Kidney capillary endothelial cell (primary cell): ENCODE measurements at regions not wholly inside any gene's neighbourhood (a gene's known extent, or its start where the extent isn't known, plus 50 kb on each side); places are given as distances from the start of the nearest gene placed in this dataset.
"Not testable (repeated sequence)": the region's sequence is repeated elsewhere in the genome, so short reads cannot be mapped to it uniquely, and the experiment has no call there.

Source experiments
- DNase-seq: peaks from one replicate; pipeline ENCODE4 v3.0.0-alpha.2; 2018; ENCODE audit warnings: low spot score

DNA sequence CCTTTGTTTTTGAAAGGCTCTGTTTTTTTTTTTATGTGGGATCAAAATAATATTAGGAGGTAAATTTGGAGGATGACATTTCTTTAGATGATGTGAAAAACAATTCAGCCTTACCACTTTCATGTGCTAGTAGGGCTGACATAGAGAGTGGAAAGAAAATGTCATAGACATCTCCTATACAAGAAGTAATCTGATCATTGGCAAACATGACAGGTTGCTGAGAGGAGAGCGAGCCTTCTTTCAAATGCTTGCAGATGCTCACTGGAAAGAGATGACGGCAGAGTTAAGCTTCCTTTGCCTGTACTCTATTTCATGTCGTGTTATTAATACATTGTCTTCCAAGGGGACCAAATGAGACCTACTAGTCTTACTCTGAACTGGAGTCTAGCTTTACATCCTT, 160.1 kb upstream of the DAP start:
- no peak for DNase-seq

DNA sequence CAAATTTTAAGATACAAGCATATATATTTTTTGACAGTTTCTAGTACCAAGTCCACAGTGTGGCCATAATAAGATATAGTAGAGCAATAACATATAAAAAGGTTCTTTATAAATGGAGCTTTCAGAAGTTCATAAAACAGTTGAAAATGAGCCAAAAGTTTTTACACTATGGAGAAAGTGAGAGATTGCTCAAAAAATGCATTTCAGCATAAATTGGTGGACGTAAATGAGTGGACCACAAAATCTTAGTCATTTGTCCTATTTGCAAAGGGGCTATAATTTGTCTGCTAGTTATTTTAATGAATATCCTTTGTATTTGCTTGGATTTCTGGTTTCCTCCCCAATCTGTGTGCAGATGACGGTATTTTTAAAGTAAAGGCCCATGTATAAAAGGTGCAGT, 159.4 kb upstream of the DAP start:
- no peak for DNase-seq

DNA sequence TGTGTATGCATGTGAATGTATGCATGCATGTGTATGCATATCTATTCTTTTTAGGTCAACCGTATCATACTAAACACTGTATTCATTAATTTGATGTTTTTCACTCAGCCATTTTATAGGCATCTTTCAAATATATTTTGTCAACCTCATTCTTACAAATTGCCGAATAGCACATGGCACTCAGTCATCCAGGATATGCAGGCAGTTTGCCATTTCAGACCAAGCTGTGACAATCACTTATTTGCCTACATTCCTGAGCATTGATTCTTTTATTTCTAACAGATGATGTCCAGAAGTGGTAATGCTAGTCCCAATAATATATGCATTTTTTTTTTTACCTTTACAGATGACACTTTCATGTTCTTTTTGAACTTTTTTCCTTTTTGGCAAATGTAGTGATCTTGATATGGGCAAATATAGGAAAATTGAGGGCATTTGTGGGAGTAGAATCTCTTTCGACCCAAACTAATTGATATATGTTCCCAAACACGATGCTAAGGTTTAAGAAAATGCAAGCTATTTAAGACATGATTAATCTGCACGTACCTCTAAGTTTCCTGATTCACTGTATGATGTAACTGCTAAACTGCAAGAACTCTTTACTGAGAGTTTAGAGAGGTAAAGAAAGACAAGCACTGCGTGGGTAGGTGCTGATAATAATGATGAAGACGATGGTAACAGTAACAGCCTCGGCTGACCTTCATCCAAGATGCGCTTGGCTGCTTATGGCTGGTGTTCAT, 153.9 kb upstream of the DAP start:
- no peak for DNase-seq

DNA sequence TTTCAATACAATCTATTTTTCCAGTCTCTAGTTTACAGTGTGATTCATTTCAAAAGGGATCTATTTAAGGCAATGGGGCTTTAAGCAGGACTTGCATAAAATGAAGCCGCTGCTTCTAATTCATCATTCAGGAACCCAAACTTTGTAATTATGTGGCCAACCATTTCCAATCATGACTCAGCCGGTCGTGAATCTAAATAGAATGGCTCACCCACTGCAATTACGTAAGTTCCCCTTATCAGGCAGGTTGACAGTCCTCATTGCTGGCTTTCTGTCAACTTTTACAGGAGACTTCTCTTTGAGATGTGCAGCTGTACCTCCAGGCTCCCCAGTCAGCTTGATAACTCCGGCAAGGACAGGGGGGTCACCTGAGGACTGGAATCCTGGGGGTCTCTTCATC, 152.8 kb upstream of the DAP start:
- DNase-seq, result peak; percentile 31

DNA sequence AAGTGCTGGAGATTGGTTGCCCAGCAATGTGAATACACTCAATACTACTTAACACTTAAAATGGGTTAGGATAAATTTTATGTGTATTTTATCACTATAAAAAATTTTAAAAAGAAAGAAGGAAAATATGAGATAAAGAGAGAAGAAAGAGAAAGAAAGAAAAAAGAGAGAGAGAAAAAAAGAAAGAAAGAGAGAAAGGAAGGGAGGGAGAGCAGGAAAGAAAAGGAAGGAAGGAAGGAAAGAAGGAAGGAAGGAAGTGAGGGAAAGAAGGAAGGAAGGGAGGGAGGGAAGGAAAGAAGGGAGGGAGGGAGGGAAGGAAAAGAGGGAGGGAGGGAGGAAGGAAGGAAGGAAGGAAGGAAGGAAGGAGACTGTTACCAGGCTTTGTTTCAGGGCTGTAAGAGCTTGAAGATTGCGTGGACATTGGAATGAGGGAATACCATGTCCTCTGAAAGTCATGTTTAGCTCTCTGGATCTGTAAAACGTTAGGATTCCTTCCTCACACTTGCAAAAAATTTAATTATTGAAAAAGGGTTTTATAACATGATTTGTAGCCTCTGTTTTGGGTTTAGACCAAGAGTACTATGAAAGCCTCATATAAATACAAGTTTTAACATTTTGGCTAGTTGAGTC, 152.3 kb upstream of the DAP start:
- DNase-seq, result no peak

DNA sequence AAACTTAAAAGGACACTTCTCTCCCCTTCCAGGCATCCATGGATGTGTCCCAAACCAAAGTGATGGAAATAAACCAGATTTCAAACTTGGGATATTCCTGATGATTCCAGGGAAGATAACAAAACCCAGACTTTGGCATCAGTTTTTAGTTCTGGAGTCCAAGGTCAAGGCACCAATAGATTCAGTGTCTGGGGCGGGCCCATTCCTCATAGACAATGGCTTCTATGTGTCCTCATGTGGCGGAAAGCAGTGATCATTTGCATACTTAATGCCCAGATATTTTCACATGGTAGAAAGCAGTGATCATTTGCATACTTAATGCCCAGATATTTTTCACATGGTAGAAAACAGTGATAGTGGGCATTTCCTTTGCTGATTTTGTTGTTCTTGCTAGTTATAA, 151.4 kb upstream of the DAP start:
- DNase-seq, result no peak

DNA sequence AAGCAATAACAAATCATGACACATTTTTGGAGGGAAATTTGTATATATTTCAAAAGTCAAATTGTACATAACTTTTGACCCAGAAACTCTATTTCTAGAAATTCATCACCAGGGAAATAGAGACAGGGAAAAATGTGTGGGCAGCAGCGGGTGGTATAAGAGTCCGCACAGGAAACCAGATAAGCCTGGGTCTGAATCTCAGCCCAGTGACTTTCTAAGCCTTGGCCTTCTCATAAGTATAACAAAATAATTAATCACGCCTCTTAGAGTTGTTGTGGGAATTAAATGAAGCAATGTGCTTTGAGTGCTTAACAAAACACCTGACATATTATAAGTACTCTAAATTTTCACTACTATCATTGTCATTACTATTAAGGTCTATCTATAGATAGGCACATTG, 149.2 kb upstream of the DAP start:
- no peak for DNase-seq

DNA sequence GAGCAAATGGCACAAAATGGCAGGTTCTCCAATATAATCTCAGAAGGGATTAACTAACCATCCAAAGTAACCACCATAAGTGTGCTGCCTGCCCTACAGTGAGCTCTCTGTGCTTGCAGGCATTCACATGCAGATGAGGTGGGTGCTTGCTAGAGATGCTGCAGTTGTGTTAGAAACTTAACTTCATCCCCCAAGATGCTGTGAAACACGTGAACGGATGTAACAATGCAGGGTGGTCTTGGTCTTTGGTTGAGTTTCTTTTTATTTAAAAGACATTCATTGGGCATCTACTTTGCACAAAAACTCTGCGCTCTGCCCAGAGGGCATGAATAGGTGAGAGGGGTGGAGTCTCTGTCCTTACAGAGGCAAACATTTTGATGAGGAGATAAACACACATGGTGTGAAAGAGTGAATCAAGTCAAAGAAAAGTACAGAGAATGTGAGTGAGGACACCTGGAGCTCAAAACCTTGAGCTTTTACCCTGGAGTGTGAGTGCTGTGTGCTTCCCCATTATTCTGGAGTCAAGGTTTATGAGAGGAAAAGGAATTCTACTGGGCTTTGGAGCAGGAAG, 143.9 kb upstream of the DAP start:
- no peak for DNase-seq

DNA sequence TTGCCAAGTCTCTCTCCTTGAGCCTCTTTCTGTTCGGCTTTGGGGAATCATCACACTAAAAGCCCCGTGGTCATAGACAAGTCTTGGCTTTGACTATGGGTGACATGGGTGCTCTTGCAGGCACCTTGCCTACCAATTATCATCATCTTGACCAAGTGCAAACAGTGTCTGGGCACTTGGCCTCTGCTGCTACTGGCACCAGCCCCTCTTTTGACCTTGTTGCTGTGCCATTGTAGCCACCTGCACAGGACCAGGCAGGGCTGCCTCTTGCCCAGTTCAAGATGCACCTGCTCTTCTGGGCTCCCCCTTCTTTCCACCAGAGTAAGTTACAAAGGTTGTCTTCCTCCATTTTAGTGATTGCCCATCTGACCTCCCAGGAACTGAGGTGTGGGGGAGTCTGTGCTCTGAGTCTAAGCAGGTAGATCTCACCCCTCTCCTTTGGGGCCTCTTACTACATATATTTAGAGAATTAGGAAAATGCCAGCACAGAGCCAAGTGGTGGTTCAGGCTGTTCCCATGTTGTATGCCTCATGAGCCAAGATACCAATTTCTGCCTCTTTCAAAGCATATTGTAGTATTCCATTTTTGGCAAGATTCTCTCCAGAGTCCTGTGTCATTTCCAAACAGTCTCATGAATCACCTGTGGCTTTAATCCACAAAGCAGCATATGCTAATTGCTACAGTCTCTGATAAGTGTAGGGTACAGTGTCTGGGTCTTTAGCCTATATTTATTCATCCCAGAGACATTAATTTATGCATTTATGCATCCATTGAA, 142.9 kb upstream of the DAP start:
- no peak for DNase-seq

DNA sequence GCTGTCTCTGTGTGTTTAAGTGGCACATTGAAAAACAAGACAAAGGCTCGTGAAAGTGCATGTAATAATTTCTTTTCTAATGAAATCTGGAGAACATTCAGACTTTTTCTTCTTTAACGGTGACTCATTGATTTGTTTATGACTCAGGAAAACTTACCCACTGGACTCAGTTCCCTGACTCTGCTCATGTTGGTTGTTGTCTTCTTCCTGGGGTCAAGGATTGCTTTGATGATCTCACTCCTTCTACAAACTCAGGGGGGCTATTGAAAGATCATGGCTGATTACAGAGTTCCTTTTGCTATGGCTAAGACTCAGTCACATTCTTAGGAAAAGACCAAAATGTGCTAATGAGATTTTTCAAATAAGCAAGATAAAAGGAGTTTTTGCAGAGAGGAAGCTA, 141.1 kb upstream of the DAP start:
- DNase-seq, result peak; percentile 61

DNA sequence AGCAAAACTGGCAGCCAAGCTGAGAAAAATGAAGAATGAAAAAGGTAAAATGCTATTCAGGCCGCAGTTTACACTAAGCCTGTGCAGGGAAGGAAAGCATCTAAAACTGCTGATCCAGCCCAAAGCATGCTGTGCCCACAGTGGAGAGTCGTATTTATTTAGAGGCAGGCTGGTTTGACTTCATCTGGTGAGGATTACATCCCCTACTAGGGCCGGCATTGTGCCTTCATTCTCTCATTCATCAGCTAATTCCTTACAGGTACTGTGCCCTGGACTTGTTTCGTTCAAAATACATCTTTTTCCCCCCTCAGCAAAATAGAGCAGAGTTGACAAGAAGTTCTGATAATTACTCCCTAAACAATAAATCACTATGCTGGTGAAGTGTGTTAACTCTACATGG, 137.5 kb upstream of the DAP start:
- no peak for DNase-seq

DNA sequence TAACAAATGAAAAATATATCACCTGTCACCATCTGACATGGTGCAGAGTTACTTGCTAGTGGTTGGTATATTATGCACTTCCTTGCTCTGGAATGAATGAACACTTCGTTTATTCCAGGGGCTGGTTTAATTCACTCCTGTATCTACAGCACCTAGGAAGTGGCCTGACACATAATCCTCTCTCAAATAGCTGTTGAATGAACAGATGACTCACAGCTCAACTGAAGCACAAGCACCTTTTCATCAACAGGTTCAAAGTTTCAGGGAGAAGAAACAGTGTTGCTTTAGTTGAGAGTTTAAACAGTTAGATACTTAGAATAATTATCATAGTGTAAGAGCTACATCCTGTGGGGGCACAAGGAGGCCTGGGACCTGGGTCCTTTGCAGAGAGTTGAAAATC, 135.0 kb upstream of the DAP start:
- no peak for DNase-seq

DNA sequence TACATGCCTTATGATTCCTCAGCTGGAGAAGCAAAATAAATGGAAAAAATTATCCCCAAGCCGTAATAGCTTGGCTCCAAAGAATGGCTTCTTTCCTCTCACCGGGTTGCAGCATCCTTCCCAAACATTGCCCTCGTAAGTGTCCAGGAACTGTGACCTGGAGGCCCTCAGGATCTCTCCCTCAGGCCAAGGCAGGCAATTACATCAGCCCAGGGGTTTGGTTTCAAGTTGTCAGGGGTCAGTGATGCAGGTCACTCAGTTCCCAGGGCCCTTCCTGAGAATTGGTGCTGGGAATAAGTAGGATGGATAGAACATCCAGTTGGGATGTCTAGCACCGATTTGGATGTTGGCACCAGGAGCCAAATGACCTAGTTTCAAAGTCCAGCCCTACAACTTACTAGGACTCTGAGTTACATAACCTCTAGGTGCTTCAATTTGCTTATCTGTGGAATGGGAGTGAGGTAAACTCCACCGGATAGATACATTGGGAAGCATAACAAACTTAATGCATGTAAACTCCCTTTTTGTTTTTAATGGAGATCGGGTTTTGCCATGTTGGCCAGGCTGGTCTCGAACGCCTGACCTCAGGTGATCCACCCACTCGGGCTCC, 133.5 kb upstream of the DAP start:
- no peak for DNase-seq

DNA sequence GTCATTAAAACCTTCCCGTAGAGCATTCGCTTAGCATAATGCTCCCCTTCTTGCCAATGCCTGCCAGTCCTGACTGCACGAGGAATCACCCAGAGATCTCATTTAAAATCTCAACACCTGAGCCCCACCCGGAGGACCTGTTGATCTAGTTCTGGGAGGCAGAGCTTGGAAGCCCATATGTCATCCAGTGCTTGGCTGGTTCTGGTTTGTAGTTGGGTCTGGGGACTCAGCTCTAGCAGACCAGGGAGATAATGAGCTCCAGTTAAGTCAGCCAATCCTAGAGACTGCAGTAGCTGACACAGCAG, 131.8 kb upstream of the DAP start:
- no peak for DNase-seq

DNA sequence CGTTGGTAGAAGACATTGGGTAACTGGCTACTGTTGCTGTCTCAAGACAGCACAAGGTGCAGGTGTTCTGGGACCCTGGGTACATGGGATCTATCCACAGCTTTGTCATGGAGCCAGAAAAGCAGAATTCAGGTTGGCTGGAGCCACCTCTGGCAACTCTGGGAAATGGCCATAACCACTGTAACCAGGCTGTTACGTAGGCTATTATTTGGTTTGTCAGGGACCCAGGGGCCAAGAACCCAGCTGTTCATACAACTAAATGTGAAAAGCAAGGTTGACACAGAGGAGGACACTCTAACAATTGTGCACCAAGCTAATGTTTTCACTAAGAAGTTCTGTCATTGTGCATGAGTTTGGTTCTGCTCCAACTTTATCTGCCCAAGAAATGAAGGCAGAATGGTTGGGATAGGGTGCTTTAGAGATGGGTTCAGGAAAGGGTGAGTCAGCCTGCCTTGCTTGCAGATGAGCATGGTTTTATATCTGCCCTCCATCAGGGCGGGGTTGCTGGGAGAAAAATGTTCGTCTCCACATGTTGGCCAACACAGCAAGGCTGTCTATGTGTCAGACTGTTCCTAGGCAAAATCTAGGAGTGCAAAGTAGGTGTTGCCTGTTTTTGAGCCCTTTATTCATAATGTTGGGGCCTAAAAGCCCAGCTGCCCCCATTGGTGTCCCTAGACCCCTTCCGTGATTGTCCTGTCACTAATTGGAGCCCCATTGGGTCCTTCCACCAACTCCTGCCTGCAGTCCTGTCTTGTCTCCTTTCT, 131.3 kb upstream of the DAP start:
- DNase-seq, result no peak

DNA sequence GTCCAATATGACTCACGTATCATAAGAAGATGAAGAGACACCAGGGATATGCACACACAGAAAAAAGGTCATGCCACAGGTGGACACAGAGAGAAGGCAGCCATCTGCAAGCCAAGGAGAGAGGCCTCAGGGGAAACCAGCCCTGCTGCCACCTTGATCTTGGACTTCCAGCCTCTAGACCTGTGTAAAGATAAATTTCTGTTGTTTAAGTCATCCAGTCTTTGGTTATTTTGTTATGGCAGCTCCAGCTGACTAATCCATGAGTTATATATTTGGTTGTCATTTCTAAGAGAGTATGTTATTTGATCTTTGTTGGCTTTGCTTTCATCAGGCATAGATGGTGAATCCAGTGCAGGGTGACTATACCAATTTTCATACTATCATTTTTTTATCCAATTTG, 130.2 kb upstream of the DAP start:
- DNase-seq, result no peak

DNA sequence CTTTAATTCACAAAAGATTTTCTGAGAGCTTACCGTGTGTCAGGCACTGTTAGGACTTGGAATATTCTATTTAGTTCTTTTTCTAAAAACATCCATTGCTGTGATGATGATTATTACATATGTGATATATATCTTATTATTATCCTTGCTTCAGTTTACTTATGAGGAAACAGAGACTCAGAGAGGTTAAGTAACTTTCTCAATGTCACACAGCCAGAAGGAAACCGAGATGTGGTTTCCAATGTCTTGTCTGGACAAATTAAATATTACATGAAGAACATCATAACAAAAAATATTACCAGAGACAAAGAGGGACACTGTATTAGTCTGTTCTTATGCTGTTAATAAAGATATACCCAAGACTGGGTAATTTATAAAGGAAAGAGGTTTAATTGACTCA, 125.5 kb upstream of the DAP start:
- no peak for DNase-seq

DNA sequence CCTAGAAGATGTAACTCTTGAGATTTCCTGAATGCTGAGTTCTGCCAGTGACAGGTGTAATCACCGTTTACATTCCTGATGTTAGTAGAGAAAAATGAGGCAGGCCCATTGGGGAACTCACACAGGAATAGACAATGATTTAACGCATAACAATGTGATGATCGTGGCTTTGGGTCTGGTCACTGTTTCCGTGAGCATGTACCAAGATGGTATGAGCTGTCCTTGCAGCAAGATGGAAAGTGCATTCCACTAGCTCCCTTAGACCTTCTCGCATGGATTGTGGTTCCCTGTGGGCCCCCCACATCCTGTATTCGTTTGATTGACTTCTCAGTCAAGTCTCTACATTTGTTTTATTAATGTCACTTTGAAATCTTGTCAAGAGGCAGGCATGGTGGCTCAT, 124.0 kb upstream of the DAP start:
- no peak for DNase-seq

DNA sequence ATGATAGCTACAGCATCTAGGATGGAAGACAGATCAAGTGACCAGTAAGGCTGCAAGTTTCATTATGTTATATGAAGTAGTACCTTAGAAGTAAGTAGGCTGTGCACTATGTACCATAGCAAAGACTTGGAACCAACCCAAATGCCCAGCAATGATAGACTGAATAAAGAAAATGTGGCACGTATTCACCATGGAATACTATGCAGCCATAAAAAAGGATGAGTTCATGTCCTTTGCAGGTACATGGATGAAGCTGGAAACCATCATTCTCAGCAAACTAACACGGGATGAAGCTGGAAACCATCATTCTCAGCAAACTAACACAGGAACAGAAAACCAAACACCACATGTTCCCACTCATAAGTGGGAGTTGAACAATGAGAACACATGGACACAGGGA, 122.9 kb upstream of the DAP start:
- DNase-seq, result not testable (repeated sequence)

DNA sequence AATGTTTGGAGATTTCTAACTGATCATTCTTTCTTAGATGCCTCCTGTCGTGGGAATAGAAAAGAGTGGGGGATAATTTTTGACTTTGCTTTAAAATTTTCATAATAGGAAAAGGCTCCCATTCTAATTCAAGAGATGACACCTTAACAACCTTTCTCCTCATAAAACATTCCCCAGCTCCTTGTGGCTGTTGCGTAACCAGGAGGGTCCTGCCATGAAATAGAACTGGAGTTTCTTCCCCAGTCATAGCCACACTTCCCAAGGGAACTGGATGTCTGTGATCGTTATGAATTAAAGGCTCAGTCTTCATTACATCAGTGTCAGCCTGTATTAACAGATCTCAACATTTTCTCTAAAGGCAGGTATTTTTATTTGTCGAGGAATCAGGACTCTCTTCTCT, 119.9 kb upstream of the DAP start:
- no peak for DNase-seq

DNA sequence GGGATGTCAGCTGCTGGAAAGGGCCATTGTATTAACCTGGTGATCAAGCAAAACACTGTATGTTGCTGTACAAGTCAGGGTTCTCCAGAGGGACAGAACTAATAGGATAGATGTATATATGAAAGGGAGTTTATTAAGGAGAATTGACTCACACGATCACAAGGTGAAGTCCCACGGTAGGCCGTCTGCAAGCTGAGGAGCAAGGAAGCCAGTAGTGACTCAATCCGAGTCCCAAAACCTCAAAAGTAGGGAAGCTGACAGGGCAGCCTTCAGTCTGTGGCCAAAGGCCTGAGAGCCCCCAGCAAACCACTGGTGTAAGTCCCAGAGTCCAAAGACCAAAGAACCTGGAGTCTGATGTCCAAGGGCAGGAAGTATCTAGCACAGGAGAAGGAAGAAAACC, 116.0 kb upstream of the DAP start:
- not testable (repeated sequence) for DNase-seq
